ENCODE measurements at regions not wholly inside any gene's neighbourhood (a gene's known extent, or its start where the extent isn't known, plus 50 kb on each side); places are given as distances from the start of the nearest gene placed in this dataset.

DNA sequence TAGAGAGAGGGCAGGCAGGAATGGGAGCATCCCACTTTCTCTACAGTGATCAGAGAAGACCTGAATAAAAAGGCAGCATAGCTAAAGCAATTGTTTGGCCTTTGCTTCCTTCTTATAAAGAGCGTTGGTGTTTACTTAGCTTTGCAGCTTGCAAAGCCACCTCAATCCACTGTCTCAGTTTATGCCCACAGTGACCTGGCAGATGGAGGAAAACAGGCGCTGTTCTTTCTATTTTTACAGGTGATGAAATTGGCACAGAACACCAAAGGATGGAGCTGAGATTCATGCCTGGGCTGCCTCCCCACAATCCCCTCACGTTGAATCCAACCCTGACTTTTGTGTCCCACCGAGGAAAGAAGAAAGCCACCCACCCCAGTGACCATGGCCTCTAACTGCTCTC lies 130.5 kb downstream of the TTLL2 start:
- TF ChIP-seq, protein P1, sequence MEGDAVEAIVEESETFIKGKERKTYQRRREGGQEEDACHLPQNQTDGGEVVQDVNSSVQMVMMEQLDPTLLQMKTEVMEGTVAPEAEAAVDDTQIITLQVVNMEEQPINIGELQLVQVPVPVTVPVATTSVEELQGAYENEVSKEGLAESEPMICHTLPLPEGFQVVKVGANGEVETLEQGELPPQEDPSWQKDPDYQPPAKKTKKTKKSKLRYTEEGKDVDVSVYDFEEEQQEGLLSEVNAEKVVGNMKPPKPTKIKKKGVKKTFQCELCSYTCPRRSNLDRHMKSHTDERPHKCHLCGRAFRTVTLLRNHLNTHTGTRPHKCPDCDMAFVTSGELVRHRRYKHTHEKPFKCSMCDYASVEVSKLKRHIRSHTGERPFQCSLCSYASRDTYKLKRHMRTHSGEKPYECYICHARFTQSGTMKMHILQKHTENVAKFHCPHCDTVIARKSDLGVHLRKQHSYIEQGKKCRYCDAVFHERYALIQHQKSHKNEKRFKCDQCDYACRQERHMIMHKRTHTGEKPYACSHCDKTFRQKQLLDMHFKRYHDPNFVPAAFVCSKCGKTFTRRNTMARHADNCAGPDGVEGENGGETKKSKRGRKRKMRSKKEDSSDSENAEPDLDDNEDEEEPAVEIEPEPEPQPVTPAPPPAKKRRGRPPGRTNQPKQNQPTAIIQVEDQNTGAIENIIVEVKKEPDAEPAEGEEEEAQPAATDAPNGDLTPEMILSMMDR (IDR thresholded peaks at IDR 0.05): no peak
- TF ChIP-seq RNF2 (IDR thresholded peaks at IDR 0.05; ENCODE audit: borderline replicate concordance, low read depth) (no peak), POLR2A (IDR thresholded peaks at IDR 0.05; ENCODE audit: low read length) (no peak)
- TF ChIP-seq, protein P2, sequence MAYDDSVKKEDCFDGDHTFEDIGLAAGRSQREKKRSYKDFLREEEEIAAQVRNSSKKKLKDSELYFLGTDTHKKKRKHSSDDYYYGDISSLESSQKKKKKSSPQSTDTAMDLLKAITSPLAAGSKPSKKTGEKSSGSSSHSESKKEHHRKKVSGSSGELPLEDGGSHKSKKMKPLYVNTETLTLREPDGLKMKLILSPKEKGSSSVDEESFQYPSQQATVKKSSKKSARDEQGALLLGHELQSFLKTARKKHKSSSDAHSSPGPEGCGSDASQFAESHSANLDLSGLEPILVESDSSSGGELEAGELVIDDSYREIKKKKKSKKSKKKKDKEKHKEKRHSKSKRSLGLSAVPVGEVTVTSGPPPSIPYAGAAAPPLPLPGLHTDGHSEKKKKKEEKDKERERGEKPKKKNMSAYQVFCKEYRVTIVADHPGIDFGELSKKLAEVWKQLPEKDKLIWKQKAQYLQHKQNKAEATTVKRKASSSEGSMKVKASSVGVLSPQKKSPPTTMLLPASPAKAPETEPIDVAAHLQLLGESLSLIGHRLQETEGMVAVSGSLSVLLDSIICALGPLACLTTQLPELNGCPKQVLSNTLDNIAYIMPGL (CRISPR knock-in tag; IDR thresholded peaks at IDR 0.05; ENCODE audit: borderline replicate concordance): no peak

Data from A549 (cell line).